WTC11 (cell line): ENCODE measurements at regions not wholly inside any gene's neighbourhood (a gene's known extent, or its start where the extent isn't known, plus 50 kb on each side); places are given as distances from the start of the nearest gene placed in this dataset.

Source experiments
- ATAC-seq: fragments of 200-7000 bp; cut with Tn5 transposase; 2 replicates; pipeline ENCODE4 v1.10.0; 2021; ENCODE audit warnings: mild to moderate bottlenecking, moderate library complexity
- CTCF ChIA-PET: fragments of 300-600 bp; sonication (Branson Sonifier 250); formaldehyde crosslinking; loops from one replicate; lab custom pipeline; 2021; ENCODE audit warnings: antibody characterized with exemption; lab: Charles Lee
- POLR2A ChIA-PET: fragments of 350-600 bp; sonication (Branson Sonifier 250); formaldehyde crosslinking; loops from one replicate; lab custom pipeline; 2021; ENCODE audit warnings: antibody characterized with exemption; lab: Charles Lee
- DNase-seq: peaks from one replicate; pipeline ENCODE4 v3.0.0; 2021; ENCODE audit warnings: low spot score
- H3K27ac Mint-ChIP-seq: 2 replicates; pipeline ENCODE4 v1.8.0; 2021; ENCODE audit warnings: mixed read lengths
- H3K27me3 Mint-ChIP-seq: 2 replicates; pipeline ENCODE4 v1.8.0; 2021; ENCODE audit warnings: low read depth, mild to moderate bottlenecking, moderate library complexity, mixed read lengths
- H3K36me3 Mint-ChIP-seq: 2 replicates; pipeline ENCODE4 v1.8.0; 2021; ENCODE audit warnings: mixed read lengths
- H3K4me1 Mint-ChIP-seq: 2 replicates; pipeline ENCODE4 v1.8.0; 2022; ENCODE audit warnings: mixed read lengths
- H3K4me3 Mint-ChIP-seq: 2 replicates; pipeline ENCODE4 v1.8.0; 2021; ENCODE audit warnings: mild to moderate bottlenecking, moderate library complexity, mixed read lengths
- H3K9me3 Mint-ChIP-seq: 2 replicates; pipeline ENCODE4 v1.8.0; 2021; ENCODE audit warnings: mixed read lengths
- ARID4B ChIP-seq: sonication (generic); formaldehyde crosslinking; IDR thresholded peaks from 2 replicates; pipeline ENCODE4 v1.8.0; 2023; ENCODE audit warnings: missing genetic modification reagents, mild to moderate bottlenecking, borderline replicate concordance
- CBFB ChIP-seq: sonication (generic); formaldehyde crosslinking; IDR thresholded peaks from 2 replicates; pipeline ENCODE4 v1.8.1; 2022; ENCODE audit warnings: mild to moderate bottlenecking, low read depth, missing genetic modification reagents
- E2F5 ChIP-seq: sonication (generic); formaldehyde crosslinking; IDR thresholded peaks from 2 replicates; pipeline ENCODE4 v1.8.1; 2022; ENCODE audit warnings: mild to moderate bottlenecking, moderate library complexity, missing genetic modification reagents
- FOXK1 ChIP-seq: sonication (generic); formaldehyde crosslinking; IDR thresholded peaks from 2 replicates; pipeline ENCODE4 v1.8.0; 2022; ENCODE audit warnings: mild to moderate bottlenecking, moderate library complexity, missing genetic modification reagents
- GRHL2 ChIP-seq: fragments of 250-450 bp; sonication (Bioruptor Pico); IDR thresholded peaks from 2 replicates; pipeline ENCODE4 v1.8.0; 2022; ENCODE audit warnings: mild to moderate bottlenecking, moderate library complexity; ENCODE audit not compliant: insufficient replicate concordance, severe bottlenecking
- JUN ChIP-seq: sonication (generic); formaldehyde crosslinking; IDR thresholded peaks from 2 replicates; pipeline ENCODE4 v1.8.0; 2023; ENCODE audit warnings: mild to moderate bottlenecking, missing genetic modification reagents
- NR3C1 ChIP-seq: sonication (generic); formaldehyde crosslinking; conservative IDR thresholded peaks from 2 replicates; pipeline ENCODE4 v1.8.1; 2023; ENCODE audit warnings: low read depth, mild to moderate bottlenecking, missing genetic modification reagents
- OVOL2 ChIP-seq: fragments of 250-450 bp; sonication (Bioruptor Pico); IDR thresholded peaks from 2 replicates; pipeline ENCODE4 v1.9.0; 2021; ENCODE audit warnings: mild to moderate bottlenecking, borderline replicate concordance
- RELA ChIP-seq: sonication (generic); formaldehyde crosslinking; IDR thresholded peaks from 2 replicates; pipeline ENCODE4 v1.8.1; 2022; ENCODE audit warnings: missing genetic modification reagents, mild to moderate bottlenecking, borderline replicate concordance
- RORB ChIP-seq: fragments of 250-450 bp; sonication (Bioruptor Pico); IDR thresholded peaks from 2 replicates; pipeline ENCODE4 v1.9.0; 2021; ENCODE audit warnings: mild to moderate bottlenecking
- SMAD4 ChIP-seq: sonication (generic); formaldehyde crosslinking; IDR thresholded peaks from 2 replicates; pipeline ENCODE4 v1.8.0; 2022; ENCODE audit warnings: mild to moderate bottlenecking, missing genetic modification reagents
- SOX15 ChIP-seq: fragments of 250-450 bp; sonication (Bioruptor Pico); IDR thresholded peaks from 2 replicates; pipeline ENCODE4 v1.9.0; 2021; ENCODE audit warnings: mild to moderate bottlenecking
- TCF7 ChIP-seq: sonication (generic); formaldehyde crosslinking; IDR thresholded peaks from 2 replicates; pipeline ENCODE4 v1.8.0; 2022; ENCODE audit warnings: mild to moderate bottlenecking, low read depth, missing genetic modification reagents, moderate library complexity
- ZNF121 ChIP-seq: sonication (generic); formaldehyde crosslinking; IDR thresholded peaks from 2 replicates; pipeline ENCODE4 v1.8.0; 2023; ENCODE audit warnings: missing genetic modification reagents
- ZNF232 ChIP-seq: sonication (generic); formaldehyde crosslinking; IDR thresholded peaks from 2 replicates; pipeline ENCODE4 v1.8.0; 2022; ENCODE audit warnings: mild to moderate bottlenecking, missing genetic modification reagents
- TF ChIP-seq, protein P1 (sequence below): sonication (generic); formaldehyde crosslinking; IDR thresholded peaks from 2 replicates; pipeline ENCODE4 v1.8.0; 2022; ENCODE audit warnings: mild to moderate bottlenecking, missing genetic modification reagents
- TF ChIP-seq, protein P2 (sequence below): sonication (generic); formaldehyde crosslinking; IDR thresholded peaks from 2 replicates; pipeline ENCODE4 v1.8.1; 2022; ENCODE audit warnings: missing genetic modification reagents, borderline replicate concordance
- TF ChIP-seq, protein P3 (sequence below): fragments of 250-450 bp; sonication (Bioruptor Pico); IDR thresholded peaks from 2 replicates; pipeline ENCODE4 v1.9.0; 2021; ENCODE audit warnings: mild to moderate bottlenecking, borderline replicate concordance
- TF ChIP-seq, protein P4 (sequence below): fragments of 200-600 bp; IDR thresholded peaks from 2 replicates; pipeline ENCODE4 v1.8.0; 2022; ENCODE audit warnings: antibody characterized with exemption
- TF ChIP-seq, protein P5 (sequence below): sonication (generic); formaldehyde crosslinking; IDR thresholded peaks from 2 replicates; pipeline ENCODE4 v1.8.1; 2023; ENCODE audit warnings: mild to moderate bottlenecking, missing genetic modification reagents, moderate library complexity

DNA sequence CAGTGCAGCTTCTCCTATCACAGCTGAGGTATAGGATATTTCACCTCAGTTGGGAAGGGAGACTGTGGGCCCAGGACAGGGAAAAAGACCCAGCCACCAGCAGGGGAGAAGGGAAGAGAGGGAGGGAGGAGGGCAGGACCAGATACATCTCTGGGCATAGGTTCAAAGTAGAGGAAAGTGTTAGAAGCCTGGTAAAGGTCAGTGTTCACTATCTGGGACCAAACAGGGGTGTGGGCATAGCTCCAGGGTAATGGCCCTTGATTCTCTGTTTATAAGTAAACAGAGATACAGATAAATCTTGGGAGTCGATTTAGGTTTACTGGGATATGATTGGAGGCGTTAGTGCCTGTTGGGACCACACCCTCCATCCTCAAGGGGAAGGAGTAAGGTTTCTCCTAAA lies 266.2 kb downstream of the LRFN2 start (continued):
- TF ChIP-seq, protein P1, sequence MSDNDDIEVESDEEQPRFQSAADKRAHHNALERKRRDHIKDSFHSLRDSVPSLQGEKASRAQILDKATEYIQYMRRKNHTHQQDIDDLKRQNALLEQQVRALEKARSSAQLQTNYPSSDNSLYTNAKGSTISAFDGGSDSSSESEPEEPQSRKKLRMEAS (CRISPR knock-in tag), result no peak
- TF ChIP-seq NR3C1 (CRISPR knock-in tag) (no peak), ARID4B (no peak), FOXK1 (CRISPR knock-in tag) (no peak), JUN (no peak), GRHL2 (CRISPR knock-in tag) (no peak)
- TF ChIP-seq, protein P2, sequence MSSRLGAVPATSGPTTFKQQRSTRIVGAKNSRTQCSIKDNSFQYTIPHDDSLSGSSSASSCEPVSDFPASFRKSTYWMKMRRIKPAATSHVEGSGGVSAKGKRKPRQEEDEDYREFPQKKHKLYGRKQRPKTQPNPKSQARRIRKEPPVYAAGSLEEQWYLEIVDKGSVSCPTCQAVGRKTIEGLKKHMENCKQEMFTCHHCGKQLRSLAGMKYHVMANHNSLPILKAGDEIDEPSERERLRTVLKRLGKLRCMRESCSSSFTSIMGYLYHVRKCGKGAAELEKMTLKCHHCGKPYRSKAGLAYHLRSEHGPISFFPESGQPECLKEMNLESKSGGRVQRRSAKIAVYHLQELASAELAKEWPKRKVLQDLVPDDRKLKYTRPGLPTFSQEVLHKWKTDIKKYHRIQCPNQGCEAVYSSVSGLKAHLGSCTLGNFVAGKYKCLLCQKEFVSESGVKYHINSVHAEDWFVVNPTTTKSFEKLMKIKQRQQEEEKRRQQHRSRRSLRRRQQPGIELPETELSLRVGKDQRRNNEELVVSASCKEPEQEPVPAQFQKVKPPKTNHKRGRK (CRISPR knock-in tag), result no peak

DNA sequence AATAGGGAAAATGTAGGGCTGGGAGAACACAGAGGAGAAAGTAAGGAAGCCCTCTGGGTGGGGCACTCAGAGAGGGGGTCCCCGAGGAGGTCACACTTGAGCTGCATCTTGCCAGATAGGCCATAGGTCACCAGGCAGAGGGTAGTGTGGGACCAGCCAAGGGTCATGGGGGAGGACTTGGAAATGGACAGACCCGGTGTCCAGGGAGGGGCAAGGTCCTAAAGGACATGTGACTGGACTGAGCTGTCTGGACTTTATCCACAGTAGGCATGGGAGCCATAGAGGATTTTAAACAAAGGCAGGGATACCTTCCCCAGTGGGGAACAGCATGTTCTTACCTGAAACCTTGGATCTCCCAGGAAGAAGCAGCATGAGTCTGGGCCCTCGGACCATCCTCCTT lies 266.7 kb downstream of the LRFN2 start:
- no peak for TF ChIP-seq E2F5 (CRISPR knock-in tag)
- TF ChIP-seq, protein P3, sequence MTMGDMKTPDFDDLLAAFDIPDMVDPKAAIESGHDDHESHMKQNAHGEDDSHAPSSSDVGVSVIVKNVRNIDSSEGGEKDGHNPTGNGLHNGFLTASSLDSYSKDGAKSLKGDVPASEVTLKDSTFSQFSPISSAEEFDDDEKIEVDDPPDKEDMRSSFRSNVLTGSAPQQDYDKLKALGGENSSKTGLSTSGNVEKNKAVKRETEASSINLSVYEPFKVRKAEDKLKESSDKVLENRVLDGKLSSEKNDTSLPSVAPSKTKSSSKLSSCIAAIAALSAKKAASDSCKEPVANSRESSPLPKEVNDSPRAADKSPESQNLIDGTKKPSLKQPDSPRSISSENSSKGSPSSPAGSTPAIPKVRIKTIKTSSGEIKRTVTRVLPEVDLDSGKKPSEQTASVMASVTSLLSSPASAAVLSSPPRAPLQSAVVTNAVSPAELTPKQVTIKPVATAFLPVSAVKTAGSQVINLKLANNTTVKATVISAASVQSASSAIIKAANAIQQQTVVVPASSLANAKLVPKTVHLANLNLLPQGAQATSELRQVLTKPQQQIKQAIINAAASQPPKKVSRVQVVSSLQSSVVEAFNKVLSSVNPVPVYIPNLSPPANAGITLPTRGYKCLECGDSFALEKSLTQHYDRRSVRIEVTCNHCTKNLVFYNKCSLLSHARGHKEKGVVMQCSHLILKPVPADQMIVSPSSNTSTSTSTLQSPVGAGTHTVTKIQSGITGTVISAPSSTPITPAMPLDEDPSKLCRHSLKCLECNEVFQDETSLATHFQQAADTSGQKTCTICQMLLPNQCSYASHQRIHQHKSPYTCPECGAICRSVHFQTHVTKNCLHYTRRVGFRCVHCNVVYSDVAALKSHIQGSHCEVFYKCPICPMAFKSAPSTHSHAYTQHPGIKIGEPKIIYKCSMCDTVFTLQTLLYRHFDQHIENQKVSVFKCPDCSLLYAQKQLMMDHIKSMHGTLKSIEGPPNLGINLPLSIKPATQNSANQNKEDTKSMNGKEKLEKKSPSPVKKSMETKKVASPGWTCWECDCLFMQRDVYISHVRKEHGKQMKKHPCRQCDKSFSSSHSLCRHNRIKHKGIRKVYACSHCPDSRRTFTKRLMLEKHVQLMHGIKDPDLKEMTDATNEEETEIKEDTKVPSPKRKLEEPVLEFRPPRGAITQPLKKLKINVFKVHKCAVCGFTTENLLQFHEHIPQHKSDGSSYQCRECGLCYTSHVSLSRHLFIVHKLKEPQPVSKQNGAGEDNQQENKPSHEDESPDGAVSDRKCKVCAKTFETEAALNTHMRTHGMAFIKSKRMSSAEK, result no peak
- no peak for TF ChIP-seq RELA (CRISPR knock-in tag)
- TF ChIP-seq, protein P4, sequence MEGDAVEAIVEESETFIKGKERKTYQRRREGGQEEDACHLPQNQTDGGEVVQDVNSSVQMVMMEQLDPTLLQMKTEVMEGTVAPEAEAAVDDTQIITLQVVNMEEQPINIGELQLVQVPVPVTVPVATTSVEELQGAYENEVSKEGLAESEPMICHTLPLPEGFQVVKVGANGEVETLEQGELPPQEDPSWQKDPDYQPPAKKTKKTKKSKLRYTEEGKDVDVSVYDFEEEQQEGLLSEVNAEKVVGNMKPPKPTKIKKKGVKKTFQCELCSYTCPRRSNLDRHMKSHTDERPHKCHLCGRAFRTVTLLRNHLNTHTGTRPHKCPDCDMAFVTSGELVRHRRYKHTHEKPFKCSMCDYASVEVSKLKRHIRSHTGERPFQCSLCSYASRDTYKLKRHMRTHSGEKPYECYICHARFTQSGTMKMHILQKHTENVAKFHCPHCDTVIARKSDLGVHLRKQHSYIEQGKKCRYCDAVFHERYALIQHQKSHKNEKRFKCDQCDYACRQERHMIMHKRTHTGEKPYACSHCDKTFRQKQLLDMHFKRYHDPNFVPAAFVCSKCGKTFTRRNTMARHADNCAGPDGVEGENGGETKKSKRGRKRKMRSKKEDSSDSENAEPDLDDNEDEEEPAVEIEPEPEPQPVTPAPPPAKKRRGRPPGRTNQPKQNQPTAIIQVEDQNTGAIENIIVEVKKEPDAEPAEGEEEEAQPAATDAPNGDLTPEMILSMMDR, result no peak
- TF ChIP-seq, protein P5, sequence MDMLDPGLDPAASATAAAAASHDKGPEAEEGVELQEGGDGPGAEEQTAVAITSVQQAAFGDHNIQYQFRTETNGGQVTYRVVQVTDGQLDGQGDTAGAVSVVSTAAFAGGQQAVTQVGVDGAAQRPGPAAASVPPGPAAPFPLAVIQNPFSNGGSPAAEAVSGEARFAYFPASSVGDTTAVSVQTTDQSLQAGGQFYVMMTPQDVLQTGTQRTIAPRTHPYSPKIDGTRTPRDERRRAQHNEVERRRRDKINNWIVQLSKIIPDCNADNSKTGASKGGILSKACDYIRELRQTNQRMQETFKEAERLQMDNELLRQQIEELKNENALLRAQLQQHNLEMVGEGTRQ (CRISPR knock-in tag), result no peak
- TF ChIP-seq, protein P1 (CRISPR knock-in tag), result no peak
- TF ChIP-seq OVOL2 (CRISPR knock-in tag), result no peak
- TF ChIP-seq TCF7, result no peak
- TF ChIP-seq SOX15, result no peak
- no peak for TF ChIP-seq ZNF232
- TF ChIP-seq ZNF121, result no peak
- no peak for TF ChIP-seq RORB (CRISPR knock-in tag)
- TF ChIP-seq SMAD4, result no peak
- TF ChIP-seq CBFB (CRISPR knock-in tag), result no peak
- Mint-ChIP-seq H3K27ac (no peak overlapping the region), H3K4me1 (peaks cover 34% of the 10 kb centered on the region), H3K27me3 (peaks cover 10% of the 10 kb centered on the region), H3K4me3 (no peak overlapping the region), H3K9me3 (peaks cover 13% of the 10 kb centered on the region), H3K36me3 (no peaks in the 10 kb centered on the region)
- ChIA-PET CTCF (interaction anchor here (0.6 kb wide), 1 partner anchor 340 kb away, joined by 4 read pairs; no protein-coding TSS in a partner anchor), POLR2A (no interaction called here)
- ATAC-seq (no peak), DNase-seq (no peak)
